K562 (cell line): ENCODE measurements at regions not wholly inside any gene's neighbourhood (a gene's known extent, or its start where the extent isn't known, plus 50 kb on each side); places are given as distances from the start of the nearest gene placed in this dataset.

Experiments
- ARNT ChIP-seq, 2 experiments: fragments of 450-650 bp; IDR thresholded peaks; 2 replicates each; pipeline ENCODE4 v1.6.1; 2016; ENCODE audit warnings: mild to moderate bottlenecking in 1 of 2
- CREB1 ChIP-seq, 2 experiments: sonication (generic) in 1 of 2; formaldehyde crosslinking in 1 of 2; IDR thresholded peaks; 2 replicates each; pipeline versions ENCODE4 v1.6.1 to v1.8.0; 2012 to 2022; ENCODE audit warnings: inconsistent platforms in 1 of 2, mild to moderate bottlenecking in 1 of 2, missing genetic modification reagents in 1 of 2, moderate library complexity in 1 of 2
- KDM4B ChIP-seq, 2 experiments: fragments of 450-650 bp in 1 of 2; sonication (generic) in 1 of 2; IDR thresholded peaks; 2 replicates each; pipeline ENCODE4 v1.6.1; 2016 to 2017; ENCODE audit warnings: borderline replicate concordance in 2 of 2, antibody characterized with exemption in 1 of 2, low read depth in 1 of 2, mild to moderate bottlenecking in 1 of 2
- MXI1 ChIP-seq: IDR thresholded peaks from 2 replicates; pipeline ENCODE4 v1.6.1; 2011; ENCODE audit warnings: low read depth, mild to moderate bottlenecking, improper control_type of control experiment, low read length
- ZFP30 ChIP-seq: fragments of 250-450 bp; sonication (Bioruptor Pico); IDR thresholded peaks from 2 replicates; pipeline ENCODE4 v1.8.0; 2022; ENCODE audit warnings: moderate library complexity, mild to moderate bottlenecking, inconsistent platforms, borderline replicate concordance
- TF ChIP-seq, protein P1 (sequence below): sonication (generic); formaldehyde crosslinking; IDR thresholded peaks from 2 replicates; pipeline ENCODE4 v1.8.0; 2023; ENCODE audit warnings: mild to moderate bottlenecking, missing genetic modification reagents

DNA sequence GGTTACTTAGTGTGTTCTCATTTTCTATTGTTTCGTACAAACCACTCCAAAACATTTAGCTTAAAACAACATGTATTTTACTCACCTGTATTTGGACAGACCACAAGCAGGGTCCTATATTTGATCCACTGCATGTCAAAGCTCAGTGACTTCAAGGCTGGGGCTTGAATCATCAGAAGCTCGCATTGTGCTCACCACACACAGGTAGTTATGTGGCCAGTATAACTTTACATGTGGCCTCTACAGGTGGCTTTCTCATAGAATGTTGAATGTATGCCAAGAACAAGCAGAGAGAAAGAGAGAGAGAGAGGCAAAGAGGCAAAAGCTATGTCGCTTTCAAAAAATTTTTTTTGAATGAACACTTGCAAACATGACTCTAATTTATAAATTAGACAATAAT is 107.6 kb downstream of the QRFPR start:
- TF ChIP-seq MXI1: no peak
- TF ChIP-seq, protein P1, sequence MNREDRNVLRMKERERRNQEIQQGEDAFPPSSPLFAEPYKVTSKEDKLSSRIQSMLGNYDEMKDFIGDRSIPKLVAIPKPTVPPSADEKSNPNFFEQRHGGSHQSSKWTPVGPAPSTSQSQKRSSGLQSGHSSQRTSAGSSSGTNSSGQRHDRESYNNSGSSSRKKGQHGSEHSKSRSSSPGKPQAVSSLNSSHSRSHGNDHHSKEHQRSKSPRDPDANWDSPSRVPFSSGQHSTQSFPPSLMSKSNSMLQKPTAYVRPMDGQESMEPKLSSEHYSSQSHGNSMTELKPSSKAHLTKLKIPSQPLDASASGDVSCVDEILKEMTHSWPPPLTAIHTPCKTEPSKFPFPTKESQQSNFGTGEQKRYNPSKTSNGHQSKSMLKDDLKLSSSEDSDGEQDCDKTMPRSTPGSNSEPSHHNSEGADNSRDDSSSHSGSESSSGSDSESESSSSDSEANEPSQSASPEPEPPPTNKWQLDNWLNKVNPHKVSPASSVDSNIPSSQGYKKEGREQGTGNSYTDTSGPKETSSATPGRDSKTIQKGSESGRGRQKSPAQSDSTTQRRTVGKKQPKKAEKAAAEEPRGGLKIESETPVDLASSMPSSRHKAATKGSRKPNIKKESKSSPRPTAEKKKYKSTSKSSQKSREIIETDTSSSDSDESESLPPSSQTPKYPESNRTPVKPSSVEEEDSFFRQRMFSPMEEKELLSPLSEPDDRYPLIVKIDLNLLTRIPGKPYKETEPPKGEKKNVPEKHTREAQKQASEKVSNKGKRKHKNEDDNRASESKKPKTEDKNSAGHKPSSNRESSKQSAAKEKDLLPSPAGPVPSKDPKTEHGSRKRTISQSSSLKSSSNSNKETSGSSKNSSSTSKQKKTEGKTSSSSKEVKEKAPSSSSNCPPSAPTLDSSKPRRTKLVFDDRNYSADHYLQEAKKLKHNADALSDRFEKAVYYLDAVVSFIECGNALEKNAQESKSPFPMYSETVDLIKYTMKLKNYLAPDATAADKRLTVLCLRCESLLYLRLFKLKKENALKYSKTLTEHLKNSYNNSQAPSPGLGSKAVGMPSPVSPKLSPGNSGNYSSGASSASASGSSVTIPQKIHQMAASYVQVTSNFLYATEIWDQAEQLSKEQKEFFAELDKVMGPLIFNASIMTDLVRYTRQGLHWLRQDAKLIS (CRISPR knock-in tag): no peak
- TF ChIP-seq ZFP30 (CRISPR knock-in tag): no peak
- no peak for TF ChIP-seq CREB1 (IDR thresholded peaks at IDR 0.05)
- no peak for TF ChIP-seq CREB1 (CRISPR knock-in tag; IDR thresholded peaks at IDR 0.05)
- no peak for TF ChIP-seq ARNT (IDR thresholded peaks at IDR 0.05)
- no peak for TF ChIP-seq KDM4B (IDR thresholded peaks at IDR 0.05; ENCODE audit: borderline replicate concordance in 2 of 2, low read depth in 1 of 2)
